ENCODE measurements at regions not wholly inside any gene's neighbourhood (a gene's known extent, or its start where the extent isn't known, plus 50 kb on each side); places are given as distances from the start of the nearest gene placed in this dataset.

DNA sequence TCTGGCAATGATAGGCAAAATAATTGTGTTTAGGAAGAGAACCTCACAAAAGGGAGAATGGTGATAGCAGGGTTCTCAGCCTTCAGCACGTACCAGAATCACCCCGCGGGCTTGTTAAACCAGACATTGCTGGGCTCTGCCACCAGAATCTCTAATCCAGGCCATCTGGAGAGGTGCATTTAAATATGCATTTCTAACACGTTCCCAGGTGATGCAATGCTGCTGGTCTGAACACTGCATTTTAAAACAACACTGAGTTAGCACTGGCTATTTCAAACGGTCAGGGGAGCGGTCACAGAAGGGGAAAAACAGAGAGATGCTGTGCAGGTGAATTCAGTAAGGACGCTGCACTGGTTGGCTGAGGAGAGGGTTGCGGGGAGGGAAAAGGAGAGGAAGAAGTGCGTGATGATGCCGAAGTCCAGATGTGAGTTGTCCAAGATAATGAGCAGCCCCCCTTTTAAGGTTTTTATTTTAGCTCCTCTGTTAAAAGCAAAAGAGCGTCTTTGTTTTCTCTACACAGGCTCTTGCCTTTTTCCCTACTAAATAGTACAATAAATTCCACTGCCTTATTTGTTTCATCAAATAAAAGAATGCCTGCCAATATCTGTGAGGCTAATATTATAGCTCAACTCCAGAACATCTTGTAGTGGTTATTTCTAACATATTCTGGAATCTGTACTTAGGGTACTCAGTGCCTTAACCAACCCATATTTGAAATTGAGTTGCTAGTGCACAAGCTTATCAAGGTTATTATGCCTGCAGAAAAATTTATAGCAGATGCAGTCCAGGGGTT is 109.6 kb upstream of the POU2AF2 start:
- DNase-seq: no peak

- no peak for DNase-seq
Measured at GRCh38 chr11:111135101-111135500, 110.4 kb upstream of the POU2AF2 start.

DNA sequence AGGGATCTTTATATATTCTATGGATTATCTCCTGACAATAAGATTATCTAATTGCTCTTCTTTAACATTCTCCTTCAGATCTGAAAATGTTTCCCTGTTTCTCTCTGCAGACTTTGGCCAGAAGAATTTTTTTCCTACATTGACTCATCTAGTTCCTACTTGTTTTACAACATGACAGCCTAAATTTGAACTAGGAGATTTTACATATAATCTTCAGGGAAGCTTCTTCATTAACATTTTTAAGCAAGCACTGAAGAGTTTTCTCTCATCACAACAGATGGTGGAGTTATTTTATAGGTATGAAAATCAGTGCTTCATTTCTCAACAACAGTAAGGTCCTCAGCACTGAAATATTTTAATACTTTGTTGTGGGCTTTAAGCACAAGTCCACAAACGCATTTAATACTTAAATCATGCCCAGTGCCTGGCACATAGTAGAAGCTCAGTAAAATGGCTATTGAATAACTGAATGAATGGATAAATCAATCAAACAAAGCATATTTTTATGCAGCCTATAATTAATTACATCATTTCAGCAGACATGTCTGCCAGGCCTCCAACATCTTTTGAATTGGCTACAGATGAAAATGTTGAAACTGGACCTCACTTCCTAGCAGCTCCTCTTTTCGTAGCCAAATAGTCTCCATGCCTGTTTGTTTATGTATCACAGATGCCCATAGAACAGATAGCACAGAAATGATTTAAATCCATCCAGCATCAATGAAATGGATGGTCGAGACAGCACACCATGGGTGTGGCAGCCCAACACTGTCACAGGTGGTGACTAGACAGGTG is 117.3 kb upstream of the POU2AF2 start:
- no peak for DNase-seq

DNA sequence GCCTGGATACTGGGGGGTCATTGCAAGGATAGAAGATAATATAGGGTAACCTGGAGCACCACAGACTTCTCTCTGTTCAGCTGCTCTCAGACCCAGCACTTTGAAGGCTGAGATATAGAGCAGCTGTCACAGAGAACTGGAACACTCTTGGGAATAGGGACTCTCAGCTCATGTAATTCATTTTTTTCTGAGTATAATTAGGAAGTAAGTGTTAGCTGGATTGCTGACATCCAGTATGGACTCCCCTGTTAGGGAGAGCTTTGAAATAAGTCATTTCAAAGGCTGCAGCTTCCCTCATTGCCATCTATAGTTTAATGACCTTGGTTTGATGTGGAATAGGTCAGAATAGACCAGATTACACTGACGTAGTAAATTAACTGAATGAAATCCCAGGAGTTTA is 120.8 kb upstream of the POU2AF2 start:
- no peak for DNase-seq

DNA sequence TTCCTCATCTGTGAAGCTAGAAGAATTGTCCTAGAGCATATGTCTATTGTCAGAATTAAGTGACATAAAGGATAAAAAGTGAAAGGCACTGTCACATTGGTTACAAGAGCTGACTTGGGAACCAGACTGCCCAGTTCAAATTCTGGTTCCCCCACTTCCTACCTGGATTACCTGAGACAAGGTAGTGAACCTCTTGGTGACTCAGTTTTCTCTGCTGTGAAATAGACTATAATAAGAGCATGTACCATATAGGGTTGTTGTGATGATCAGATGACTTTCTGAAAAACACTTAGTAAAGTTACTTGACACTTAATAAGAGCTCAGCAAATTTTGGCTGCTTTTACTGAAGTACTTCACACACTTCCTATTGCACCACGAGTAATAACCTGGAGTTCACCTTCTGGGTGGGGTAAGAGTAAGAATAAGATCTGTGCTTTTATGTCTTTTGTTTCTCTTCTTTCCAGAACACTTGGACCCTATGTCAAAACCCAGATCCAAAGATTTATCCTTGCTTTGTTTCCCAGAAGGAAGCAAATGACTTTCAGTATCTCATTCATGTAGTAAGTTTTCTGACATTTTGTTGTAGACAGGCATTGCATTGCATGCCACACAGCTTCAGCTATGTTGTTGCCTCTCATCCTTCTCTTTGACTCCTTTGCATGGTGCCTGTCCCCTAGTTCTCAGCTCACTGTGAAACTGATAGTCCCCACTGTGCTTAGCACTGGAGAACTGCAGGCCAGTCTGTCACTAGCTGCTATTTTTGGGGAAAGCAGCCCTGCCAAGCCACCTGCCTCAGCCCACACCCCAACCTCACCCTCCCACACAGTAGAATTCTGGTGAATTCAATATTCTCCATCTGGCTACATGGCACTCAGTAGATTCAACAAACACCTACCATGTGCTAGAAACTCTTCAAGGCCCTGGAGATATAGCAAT is 121.8 kb upstream of the POU2AF2 start:
- no peak for DNase-seq

- DNase-seq: no peak
Measured at GRCh38 chr11:111120696-111121302, 124.7 kb upstream of the POU2AF2 start.

DNA sequence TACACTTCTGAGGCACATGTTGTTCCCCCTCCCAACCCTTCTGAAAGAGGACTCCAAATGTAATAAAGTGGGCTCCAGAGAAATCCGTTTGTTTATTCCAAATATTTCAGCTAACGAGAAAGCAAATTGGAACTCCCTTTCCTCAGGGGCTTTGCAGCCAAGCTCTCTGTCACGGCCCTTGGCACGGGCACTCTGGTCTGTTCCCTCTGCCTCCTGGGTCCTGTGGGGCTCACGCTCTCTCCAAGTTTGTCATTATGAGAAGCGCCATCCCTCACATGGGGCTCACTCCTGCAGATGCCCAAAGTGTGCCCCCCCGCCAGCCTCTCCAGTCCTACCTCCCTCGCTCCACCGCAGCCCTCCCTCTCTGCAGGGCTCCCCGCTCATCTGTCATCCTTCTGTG is 125.4 kb upstream of the POU2AF2 start:
- no peak for DNase-seq

- no peak for DNase-seq
Measured at GRCh38 chr11:111119751-111120150, 125.8 kb upstream of the POU2AF2 start.

DNA sequence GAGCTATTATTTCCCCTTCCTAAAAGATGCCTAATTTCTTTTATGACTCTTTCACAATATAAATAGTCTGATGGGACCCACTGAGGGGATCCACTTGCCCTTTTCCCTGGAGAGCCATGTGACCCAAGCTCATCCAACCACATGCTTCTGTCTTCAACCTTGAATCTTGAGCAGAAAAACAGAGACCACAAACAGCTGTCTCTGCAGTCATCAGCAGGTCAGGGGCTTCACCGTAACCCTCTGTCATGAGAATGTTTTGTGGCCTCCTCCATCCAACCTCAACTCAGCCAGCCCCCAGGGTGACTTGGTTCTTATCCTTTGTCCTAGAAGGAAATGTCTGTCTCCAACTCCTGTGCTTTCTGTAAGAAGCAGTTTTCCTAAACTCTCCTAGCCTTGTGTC is 129.6 kb upstream of the POU2AF2 start:
- no peak for DNase-seq

- DNase-seq: no peak
Measured at GRCh38 chr11:111114091-111114490, 131.4 kb upstream of the POU2AF2 start.

DNA sequence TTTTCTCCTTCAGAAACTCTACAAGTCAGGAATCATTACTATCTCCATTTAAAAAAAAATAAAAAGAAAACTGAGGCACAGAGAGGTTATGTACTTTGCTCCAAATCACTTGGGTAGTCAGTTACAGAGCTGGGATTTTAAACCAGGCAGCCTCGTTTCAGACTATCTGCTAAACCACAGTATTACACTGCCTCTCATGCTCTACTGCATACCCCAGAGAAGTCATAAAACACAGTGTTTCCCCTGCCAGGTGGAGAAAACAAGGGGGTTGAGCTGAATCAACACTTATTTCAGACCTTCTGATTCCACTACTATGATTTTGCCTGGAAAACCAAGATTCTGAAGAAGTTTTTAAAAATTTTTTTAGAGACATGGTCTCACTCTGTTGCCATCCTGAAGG is 132.9 kb upstream of the POU2AF2 start:
- DNase-seq: no peak

- DNase-seq: no peak
Measured at GRCh38 chr11:111107501-111107900, 138.0 kb upstream of the POU2AF2 start.

GRCh38 chr11:111106641-111107040 is 138.9 kb upstream of the POU2AF2 start:
- DNase-seq: no peak

DNA sequence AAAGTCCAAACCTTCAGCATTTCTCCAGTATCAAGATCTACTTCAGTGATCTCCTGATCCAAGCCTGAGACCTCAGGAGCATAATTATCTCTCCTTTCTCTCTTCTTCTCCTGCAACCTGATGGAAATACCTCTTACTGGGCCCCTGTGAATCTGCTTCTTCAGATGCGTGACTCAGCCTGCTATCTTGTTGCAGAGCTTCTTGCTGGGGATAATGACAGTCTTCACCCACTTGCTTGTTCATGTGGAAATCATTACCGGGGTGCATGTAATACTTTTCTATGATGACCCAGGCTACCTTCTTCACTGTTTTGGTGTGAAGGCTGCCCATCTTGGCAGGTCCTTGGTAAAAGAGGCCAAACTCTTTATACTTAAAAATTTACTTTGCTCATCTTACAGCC is 140.0 kb upstream of the POU2AF2 start:
- DNase-seq: no peak

DNA sequence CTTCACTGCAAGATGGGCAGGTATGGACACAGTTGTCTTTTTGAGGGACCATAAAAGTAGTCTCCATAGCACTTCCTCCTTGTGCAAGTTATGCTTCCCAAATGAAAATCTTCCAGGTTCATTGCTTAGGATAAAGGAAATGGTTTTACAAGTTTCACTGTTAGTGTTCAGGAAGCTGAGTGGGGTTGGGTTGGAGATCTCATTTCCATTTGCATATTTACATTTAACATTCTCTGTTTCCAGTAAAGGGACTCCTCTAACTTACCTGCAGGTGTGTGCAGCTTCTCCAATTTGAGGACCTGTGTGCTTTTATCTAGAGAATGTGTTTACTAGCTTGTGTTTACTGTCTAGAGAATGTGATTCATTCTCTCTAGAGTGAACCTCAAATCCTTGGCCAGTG is 141.3 kb upstream of the POU2AF2 start:
- DNase-seq: no peak

GRCh38 chr11:111101881-111102280 is 143.6 kb upstream of the POU2AF2 start:
- no peak for DNase-seq

- no peak for DNase-seq
Measured at GRCh38 chr11:111099028-111099713, 146.4 kb upstream of the POU2AF2 start.

GRCh38 chr11:111098091-111098490 is 147.4 kb upstream of the POU2AF2 start:
- DNase-seq: no peak

DNA sequence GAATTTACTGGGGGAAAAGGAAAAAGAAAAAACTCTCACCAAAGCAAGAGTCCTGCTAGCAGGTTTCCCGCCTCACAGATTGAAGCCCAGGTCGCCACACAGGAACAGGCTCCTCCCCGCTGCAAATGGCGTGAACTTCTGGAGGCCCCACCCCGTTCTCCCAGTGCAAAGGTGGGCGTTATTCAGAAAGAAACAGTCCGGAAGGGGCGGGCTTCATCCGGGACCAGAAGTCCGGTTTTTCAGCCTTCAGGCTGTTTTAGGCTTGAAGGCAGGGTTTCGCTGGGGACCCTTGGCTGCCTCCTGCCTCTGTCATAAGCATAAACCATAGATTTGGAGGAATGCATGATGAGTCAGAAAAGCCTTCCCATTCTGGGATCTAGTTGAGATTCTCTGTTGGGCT is 148.3 kb upstream of the POU2AF2 start:
- no peak for DNase-seq

- DNase-seq: no peak
Measured at GRCh38 chr11:111095327-111095726, 150.2 kb upstream of the POU2AF2 start.

- DNase-seq: no peak
Measured at GRCh38 chr11:111093061-111093460, 152.5 kb upstream of the POU2AF2 start.

GRCh38 chr11:111091321-111091938 is 154.1 kb upstream of the POU2AF2 start:
- DNase-seq: no peak

Data from CD4-positive, alpha-beta T cell treated with Interleukin-12 subunit alpha and Interleukin-12 subunit beta, for 1 hour (primary cell).